ENCODE measurements at regions not wholly inside any gene's neighbourhood (a gene's known extent, or its start where the extent isn't known, plus 50 kb on each side); places are given as distances from the start of the nearest gene placed in this dataset.
A peak's percentile ranks its signal among the peaks of the same experiment; 100 is the strongest.

DNA sequence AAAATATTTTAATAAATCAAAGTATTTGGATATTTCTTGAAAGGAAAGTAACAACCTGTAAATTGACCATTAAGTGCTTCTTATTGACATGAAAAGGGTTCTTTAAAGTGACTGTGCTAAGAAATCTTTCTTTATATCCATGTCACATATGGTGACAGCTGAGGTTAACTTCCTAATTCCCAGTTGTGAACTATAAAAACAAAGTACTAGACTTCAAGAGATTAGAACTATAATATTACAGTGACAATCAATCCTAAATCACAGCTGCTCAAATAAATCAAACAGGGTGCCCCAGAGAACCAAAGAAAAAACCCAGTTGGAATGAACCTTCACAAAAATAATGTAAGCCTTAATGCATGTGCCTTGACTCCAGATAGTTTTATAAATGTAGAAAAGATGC lies 332.6 kb upstream of the PDE4D start:
- TF ChIP-seq CTCF (IDR thresholded peaks at IDR 0.05) = no peak
- no peaks in the 10 kb centered on the region for H3K36me3 ChIP-seq
- H3K4me1 ChIP-seq = peaks cover 0 to 23% (median 0%) of the 10 kb centered on the region in 4 donors
- no peaks in the 10 kb centered on the region for H3K9me3 ChIP-seq
- H3K27ac ChIP-seq = no peak overlapping the region
- no peaks in the 10 kb centered on the region for H3K27me3 ChIP-seq
- no peak overlapping the region for H3K4me3 ChIP-seq
- intact Hi-C loops (cut with DNase I; ENCODE audit: low total_unique reads) = no loop called here
- DNase-seq = no peak

DNA sequence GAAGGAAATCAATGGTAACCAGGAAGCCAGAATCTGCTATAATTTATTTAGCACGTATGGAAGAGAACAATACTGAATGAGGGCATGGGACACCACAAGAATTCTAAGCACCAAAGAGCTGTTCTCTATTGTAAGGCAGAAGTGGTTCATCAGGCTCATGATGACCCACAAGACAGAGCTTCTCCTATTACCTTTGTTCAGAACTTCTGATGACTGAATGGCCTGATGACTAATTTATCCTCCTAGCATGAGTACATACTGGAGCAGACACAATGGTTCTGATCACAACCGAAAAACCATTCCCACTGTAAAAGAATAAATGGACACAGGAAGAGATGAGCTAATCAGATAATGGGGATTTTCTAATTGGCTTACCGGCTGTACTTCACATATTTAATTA lies 329.8 kb upstream of the PDE4D start:
- DNase-seq = no peak

GRCh38 chr5:60219921-60220320 lies 326.4 kb upstream of the PDE4D start:
- intact Hi-C loops (cut with DNase I; ENCODE audit: low total_unique reads) = no loop called here
- Histone ChIP-seq H3K27me3 (no peaks in the 10 kb centered on the region), H3K4me3 (no peak overlapping the region), H3K9me3 (no peaks in the 10 kb centered on the region), H3K36me3 (no peaks in the 10 kb centered on the region), H3K27ac (no peak overlapping the region), H3K4me1 (no peaks in the 10 kb centered on the region)
- no peak for TF ChIP-seq CTCF (IDR thresholded peaks at IDR 0.05)
- no peak for DNase-seq

More for the DNA sequence above, 329.8 kb upstream of the PDE4D start:
- Histone ChIP-seq H3K9me3 (no peaks in the 10 kb centered on the region), H3K36me3 (no peaks in the 10 kb centered on the region), H3K27ac (no peak overlapping the region), H3K4me1 (peaks cover 0 to 8% (median 0%) of the 10 kb centered on the region in 4 donors), H3K4me3 (no peak overlapping the region), H3K27me3 (no peaks in the 10 kb centered on the region)
- intact Hi-C loops (cut with DNase I; ENCODE audit: low total_unique reads) = no loop called here
- TF ChIP-seq CTCF (IDR thresholded peaks at IDR 0.05) = no peak

DNA sequence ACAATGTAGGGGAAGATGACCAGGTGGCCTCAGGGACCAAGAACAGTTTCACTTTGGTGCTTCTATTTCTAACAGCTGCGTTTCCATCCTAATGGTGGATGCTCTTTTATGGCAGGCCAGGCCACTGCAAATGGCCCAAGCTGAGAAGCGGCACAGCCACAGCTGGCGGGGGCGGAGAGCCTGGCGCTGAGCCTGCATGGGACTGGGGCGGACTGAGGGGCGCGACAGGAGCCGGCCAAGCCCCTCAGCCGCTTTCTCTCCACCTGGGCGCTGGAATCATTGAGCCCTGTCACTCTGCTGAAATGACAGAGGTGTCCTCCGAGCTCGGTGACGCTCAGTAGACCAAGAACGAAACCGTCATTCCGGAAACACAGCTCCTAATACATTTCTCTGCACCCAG lies 317.3 kb upstream of the PDE4D start:
- Histone ChIP-seq H3K4me3 (peak overlapping the region; percentile 20 to 33), H3K27me3 (no peaks in the 10 kb centered on the region), H3K9me3 (no peaks in the 10 kb centered on the region), H3K4me1 (peaks cover 0 to 39% (median 4%) of the 10 kb centered on the region in 4 donors), H3K27ac (peak overlapping the region in 1 of 2 donors; percentile 19), H3K36me3 (no peaks in the 10 kb centered on the region)
- intact Hi-C loops (cut with DNase I; ENCODE audit: low total_unique reads) = no loop called here
- DNase-seq = peak in 1 of 2 donors; percentile 54
- TF ChIP-seq CTCF (IDR thresholded peaks at IDR 0.05) = no peak

DNA sequence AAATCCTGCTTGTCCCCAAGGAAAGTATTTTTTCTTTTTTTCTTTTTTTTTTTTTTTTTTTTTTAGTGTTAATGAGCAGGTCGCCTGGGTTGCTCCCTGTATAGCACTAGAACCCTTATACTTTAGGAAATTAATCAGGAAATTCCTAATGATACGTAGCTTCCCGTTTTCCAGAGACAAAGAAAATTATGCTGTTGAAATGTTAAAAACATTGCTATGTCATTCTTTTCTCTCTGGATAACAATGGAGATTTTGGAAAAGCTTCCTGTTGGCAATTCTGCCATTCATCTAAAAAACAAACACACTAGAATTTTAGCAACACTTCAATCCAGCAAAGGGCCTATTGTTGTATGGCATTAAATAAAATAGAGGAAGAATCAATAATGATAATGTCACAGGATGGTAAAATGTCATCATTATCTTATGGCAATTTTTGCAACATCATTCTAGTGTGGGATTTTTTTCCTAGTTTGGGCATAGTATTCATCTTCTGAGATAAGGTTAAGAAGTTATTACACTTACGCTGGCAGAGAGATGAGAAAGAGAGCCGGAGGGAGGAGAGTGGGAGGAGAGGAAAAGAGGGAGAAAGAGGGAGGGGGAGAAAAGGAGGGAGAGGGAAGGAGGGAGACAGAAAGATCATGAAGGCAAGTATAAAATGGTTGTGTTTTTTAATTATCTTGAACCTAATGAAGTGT lies 315.8 kb upstream of the PDE4D start:
- Histone ChIP-seq H3K4me3 (no peak overlapping the region), H3K27me3 (no peaks in the 10 kb centered on the region), H3K27ac (peak overlapping the region in 1 of 2 donors; percentile 9), H3K4me1 (peaks cover 0 to 40% (median 4%) of the 10 kb centered on the region in 4 donors), H3K9me3 (no peaks in the 10 kb centered on the region), H3K36me3 (no peaks in the 10 kb centered on the region)
- DNase-seq = no peak
- no peak for TF ChIP-seq CTCF (IDR thresholded peaks at IDR 0.05)
- intact Hi-C loops (cut with DNase I; ENCODE audit: low total_unique reads) = no loop called here
